ENCODE measurements at regions not wholly inside any gene's neighbourhood (a gene's known extent, or its start where the extent isn't known, plus 50 kb on each side); places are given as distances from the start of the nearest gene placed in this dataset.

GRCh38 chr2:71277536-71278103 is 50.7 kb upstream of the PAIP2B start:
- POLR2A ChIA-PET (ENCODE audit: low non-redundant PET) = no interaction called here
- CTCF ChIA-PET = interaction anchor here (0.6 to 1.7 kb wide), 5 partner anchors 22 to 1511 kb away, joined by 3 to 6 read pairs (median 5); partner anchors contain the start of gene ZNF638
- DNase-seq (ENCODE audit: low spot score) = peak; percentile 30
- H3K27ac ChIP-seq = peak overlapping the region; percentile 46; the same call in 1 of the 2 replicates
- peak; percentile 25 for TF ChIP-seq CTCF (conservative IDR thresholded peaks at IDR 0.05; ENCODE audit: low read depth)

GRCh38 chr2:71277147-71277475 is 50.2 kb upstream of the PAIP2B start:
- H3K27ac ChIP-seq = peak overlapping the region; percentile 86
- CTCF ChIA-PET = interaction anchor here (0.6 to 1.7 kb wide), 6 partner anchors 22 to 1512 kb away, joined by 3 to 6 read pairs (median 4); partner anchors contain the start of gene ZNF638
- POLR2A ChIA-PET (ENCODE audit: low non-redundant PET) = interaction anchor here (0.7 kb wide), 1 partner anchor 32 kb away, joined by 4 read pairs; no protein-coding TSS in a partner anchor

GRCh38 chr2:71276311-71277146 is 49.6 kb upstream of the PAIP2B start:
- ChIA-PET POLR2A (ENCODE audit: low non-redundant PET) (interaction anchor here (0.5 to 0.7 kb wide), 2 partner anchors 32 to 51 kb away, joined by 3 to 4 read pairs; no protein-coding TSS in a partner anchor), CTCF (interaction anchor here (0.6 to 1.7 kb wide), 6 partner anchors 23 to 371 kb away, joined by 3 to 6 read pairs (median 4); partner anchors contain the start of genes PAIP2B and ZNF638)
- TF ChIP-seq CTCF (conservative IDR thresholded peaks at IDR 0.05; ENCODE audit: low read depth) = no peak
- DNase-seq (ENCODE audit: low spot score) = peak; percentile 95
- H3K27ac ChIP-seq = peak overlapping the region; percentile 86

More at GRCh38 chr2:71277147-71277475, 50.2 kb upstream of the PAIP2B start:
- DNase-seq (ENCODE audit: low spot score) = no peak
- no peak for TF ChIP-seq CTCF (conservative IDR thresholded peaks at IDR 0.05; ENCODE audit: low read depth)
